ENCODE measurements at regions not wholly inside any gene's neighbourhood (a gene's known extent, or its start where the extent isn't known, plus 50 kb on each side); places are given as distances from the start of the nearest gene placed in this dataset.

- Histone ChIP-seq H3K14ac (replicated peaks; ENCODE audit: low read depth, low read length) (no peak overlapping the region), H2AK9ac (replicated peaks; ENCODE audit: low read depth, low read length, poor library complexity) (peak overlapping the region; percentile 61), H3K36me3 (ENCODE audit: control insufficient read depth, insufficient read depth, low read length) (no peaks in the 10 kb centered on the region), H3K56ac (ENCODE audit: extremely low read depth, insufficient read depth, low read length) (no peak overlapping the region), H3K4me3 (ENCODE audit: insufficient read depth, low read depth, low read length) (no peak overlapping the region), H3K9me1 (ENCODE audit: insufficient read depth, low read length) (no peaks in the 10 kb centered on the region), H4K8ac (ENCODE audit: low read depth in 2 of 2, low read length in 2 of 2) (no peak overlapping the region), H2BK120ac (ENCODE audit: low read depth, low read length) (no peak overlapping the region), H3K27me3 (ENCODE audit: control insufficient read depth, insufficient read depth, low read length) (no peaks in the 10 kb centered on the region), H2AK5ac (ENCODE audit: low read depth, low read length) (no peak overlapping the region), H3K4ac (ENCODE audit: low read depth, low read length) (no peak overlapping the region), H2BK20ac (ENCODE audit: low read depth, low read length) (no peak overlapping the region), H4K91ac (ENCODE audit: insufficient read depth, low read depth, low read length) (no peak overlapping the region), H3K18ac (ENCODE audit: low read depth, low read length) (no peak overlapping the region), H2BK15ac (ENCODE audit: low read depth, low read length) (no peak overlapping the region), H2BK5ac (ENCODE audit: low read depth, low read length, poor library complexity, severe bottlenecking) (no peak overlapping the region), H4K20me1 (ENCODE audit: insufficient read depth, low read length) (no peaks in the 10 kb centered on the region), H3K4me2 (ENCODE audit: low read depth, low read length) (no peak overlapping the region), H3K27ac (ENCODE audit: insufficient read depth, low read length) (no peak overlapping the region), H3K23ac (ENCODE audit: low read depth, low read length) (no peak overlapping the region), H4K5ac (ENCODE audit: low read depth, low read length) (no peak overlapping the region), H3K9ac (ENCODE audit: low read depth, low read length) (no peak overlapping the region), H3K79me1 (ENCODE audit: low read depth in 1 of 2, low read length in 2 of 2) (no peaks in the 10 kb centered on the region), H3K9me3 (ENCODE audit: control insufficient read depth, insufficient read depth, low read length) (peaks cover 41% of the 10 kb centered on the region), H3K4me1 (ENCODE audit: control insufficient read depth, insufficient read depth, low read length) (no peaks in the 10 kb centered on the region), H2AFZ (replicated peaks; ENCODE audit: low read length, poor library complexity) (no peak overlapping the region)
- WGBS, 2 experiments (ENCODE audit: extremely low coverage in 2 of 2, insufficient read length in 1 of 2) = 0% methylated on average over 1 of the region's 4 CpGs; no CpG with 5 or more reads in 1 of the 2 experiments
- in situ Hi-C loops (cut with MboI; ENCODE audit: low sequenced_read_pairs) (no loop called here), dilution Hi-C loops (cut with HindIII; ENCODE audit: low sequenced_read_pairs, unreplicated experiment) (no loop called here), intact Hi-C loops (cut with micrococcal nuclease) (no loop called here)
- ATAC-seq (ENCODE audit: low read depth) = no peak
- ChIA-PET POLR2A (ENCODE audit: unreplicated experiment) (no interaction called here), CTCF (no interaction called here)
- TF ChIP-seq CEBPB (IDR thresholded peaks at IDR 0.05; ENCODE audit: low read depth, low read length) (no peak), SMC3 (IDR thresholded peaks at IDR 0.05; ENCODE audit: low read depth, low read length) (no peak), BHLHE40 (IDR thresholded peaks at IDR 0.05; ENCODE audit: low read depth, low read length) (no peak), RCOR1 (IDR thresholded peaks at IDR 0.05; ENCODE audit: insufficient replicate concordance, low read length) (no peak), ELK1 (IDR thresholded peaks at IDR 0.05; ENCODE audit: borderline replicate concordance, low read depth, low read length) (no peak), FOS (IDR thresholded peaks at IDR 0.05; ENCODE audit: low read depth, low read length) (no peak), CTCF (conservative IDR thresholded peaks at IDR 0.05; ENCODE audit: low read depth, low read length) (no peak), MXI1 (IDR thresholded peaks at IDR 0.05; ENCODE audit: borderline replicate concordance, low read depth, low read length) (no peak), NFE2L2 (IDR thresholded peaks at IDR 0.05; ENCODE audit: low read depth, low read length) (no peak), RFX5 (IDR thresholded peaks at IDR 0.05; ENCODE audit: low read depth, low read length) (no peak), POLR2A (IDR thresholded peaks at IDR 0.05; ENCODE audit: low read depth, low read length) (no peak), USF2 (IDR thresholded peaks at IDR 0.05; ENCODE audit: low read depth, low read length) (no peak)
- no TSS peak for BruUV-seq (replicated peaks)
- no peak for DNase-seq
Measured at GRCh38 chr1:4590756-4591155, 63.7 kb upstream of the AJAP1 start.
